Muscle of leg (tissue), 3 donors: ENCODE measurements at regions not wholly inside any gene's neighbourhood (a gene's known extent, or its start where the extent isn't known, plus 50 kb on each side); places are given as distances from the start of the nearest gene placed in this dataset.

Source experiments
- DNase-seq: peaks from one replicate; pipeline ENCODE4 v3.0.0; 2013
- H3K27ac ChIP-seq: one replicate; pipeline ENCODE4 v1.5.1; 2013; ENCODE audit warnings: mild to moderate bottlenecking, low read length, control low read depth
- H3K27me3 ChIP-seq: one replicate; pipeline ENCODE4 v1.6.1; 2013; ENCODE audit warnings: low read length; ENCODE audit not compliant: control insufficient read depth, insufficient read depth
- H3K36me3 ChIP-seq: one replicate; pipeline ENCODE4 v1.6.1; 2013; ENCODE audit warnings: low read length; ENCODE audit not compliant: control insufficient read depth, insufficient read depth
- H3K4me1 ChIP-seq: one replicate; pipeline ENCODE4 v1.6.1; 2013; ENCODE audit warnings: low read length; ENCODE audit not compliant: control insufficient read depth, insufficient read depth
- H3K4me3 ChIP-seq: one replicate; pipeline ENCODE4 v1.5.1; 2013; ENCODE audit warnings: low read length, control low read depth
- H3K9me3 ChIP-seq: replicated peaks from 2 replicates; pipeline ENCODE4 v1.6.1; 2013; ENCODE audit warnings: low read depth, low read length; ENCODE audit not compliant: control insufficient read depth
- WGBS: methylation state at CpG from one replicate; pipeline ENCODE4 v1.1.5; 2013; ENCODE audit warnings: missing lambda C conversion rate; ENCODE audit not compliant: insufficient coverage; 5-methylcytosine and 5-hydroxymethylcytosine counted together

GRCh38 chr2:67311536-67311935 is 85.6 kb upstream of the ETAA1 start:
- Histone ChIP-seq H3K36me3 (no peaks in the 10 kb centered on the region), H3K27me3 (no peaks in the 10 kb centered on the region), H3K27ac (no peak overlapping the region), H3K4me1 (no peaks in the 10 kb centered on the region), H3K9me3 (no peaks in the 10 kb centered on the region), H3K4me3 (no peak overlapping the region)
- WGBS: 80% methylated on average over 1 of the region's 2 CpGs
- no peak for DNase-seq

- Histone ChIP-seq H3K36me3 (no peaks in the 10 kb centered on the region), H3K27me3 (no peaks in the 10 kb centered on the region), H3K4me1 (no peaks in the 10 kb centered on the region), H3K27ac (no peak overlapping the region), H3K4me3 (no peak overlapping the region), H3K9me3 (no peaks in the 10 kb centered on the region)
- DNase-seq: no peak
- WGBS: no CpG with 5 or more reads among the region's 1 CpG
These were observed 84.3 kb upstream of the ETAA1 start for GRCh38 chr2:67312871-67313270.

DNA sequence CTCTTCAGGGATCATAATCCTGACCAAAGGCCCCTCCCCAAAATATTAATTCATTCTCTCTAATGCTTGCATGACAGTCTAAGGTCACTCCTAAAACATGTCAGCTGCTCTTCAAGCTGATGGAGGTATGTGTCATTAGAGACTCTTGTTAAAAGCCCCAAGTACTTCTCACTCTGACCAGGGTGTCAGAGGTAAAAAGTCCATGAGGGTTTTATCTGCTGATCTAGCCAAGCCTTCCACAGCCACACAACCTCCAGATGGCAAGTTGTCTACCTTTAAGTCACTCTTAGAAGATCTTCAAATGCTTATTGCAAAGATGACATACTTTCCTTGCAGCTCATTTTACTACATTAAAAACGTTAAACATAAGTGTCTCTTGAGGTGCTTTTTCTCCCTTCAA is 83.6 kb upstream of the ETAA1 start:
- Histone ChIP-seq H3K9me3 (no peaks in the 10 kb centered on the region), H3K27ac (no peak overlapping the region), H3K27me3 (no peaks in the 10 kb centered on the region), H3K36me3 (no peaks in the 10 kb centered on the region), H3K4me3 (no peak overlapping the region), H3K4me1 (no peaks in the 10 kb centered on the region)
- no peak for DNase-seq
- no CpG with 5 or more reads among the region's 1 CpG for WGBS

GRCh38 chr2:67318031-67318430 is 79.1 kb upstream of the ETAA1 start:
- no peaks in the 10 kb centered on the region for H3K9me3 ChIP-seq
- no peak overlapping the region for H3K27ac ChIP-seq
- DNase-seq: no peak
- 83% methylated on average over 1 of the region's 1 CpG for WGBS
- peaks cover 2% of the 10 kb centered on the region for H3K27me3 ChIP-seq
- no peaks in the 10 kb centered on the region for H3K36me3 ChIP-seq
- H3K4me1 ChIP-seq: no peaks in the 10 kb centered on the region
- no peak overlapping the region for H3K4me3 ChIP-seq

DNA sequence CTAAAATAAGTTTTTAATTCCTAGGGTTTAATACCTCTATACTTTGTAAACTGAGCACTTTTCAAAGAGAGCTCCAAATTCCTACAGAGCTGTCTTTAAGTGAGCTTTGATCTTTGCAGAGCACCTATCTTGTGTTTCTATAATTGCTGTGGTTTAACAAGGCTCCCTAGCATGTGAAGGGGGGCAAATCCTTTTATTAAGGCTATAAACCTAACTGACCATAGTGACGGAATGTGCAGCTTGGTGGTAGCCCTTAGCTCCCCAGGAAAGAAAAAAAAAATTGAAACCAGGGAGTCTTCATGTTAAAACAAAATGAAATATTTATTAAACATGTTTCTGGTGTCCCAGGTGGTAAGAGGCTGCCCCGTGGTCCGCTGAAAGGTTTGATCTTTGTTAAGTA is 78.6 kb upstream of the ETAA1 start:
- 32% methylated on average over 2 of the region's 3 CpGs for WGBS
- no peaks in the 10 kb centered on the region for H3K36me3 ChIP-seq
- DNase-seq: no peak

DNA sequence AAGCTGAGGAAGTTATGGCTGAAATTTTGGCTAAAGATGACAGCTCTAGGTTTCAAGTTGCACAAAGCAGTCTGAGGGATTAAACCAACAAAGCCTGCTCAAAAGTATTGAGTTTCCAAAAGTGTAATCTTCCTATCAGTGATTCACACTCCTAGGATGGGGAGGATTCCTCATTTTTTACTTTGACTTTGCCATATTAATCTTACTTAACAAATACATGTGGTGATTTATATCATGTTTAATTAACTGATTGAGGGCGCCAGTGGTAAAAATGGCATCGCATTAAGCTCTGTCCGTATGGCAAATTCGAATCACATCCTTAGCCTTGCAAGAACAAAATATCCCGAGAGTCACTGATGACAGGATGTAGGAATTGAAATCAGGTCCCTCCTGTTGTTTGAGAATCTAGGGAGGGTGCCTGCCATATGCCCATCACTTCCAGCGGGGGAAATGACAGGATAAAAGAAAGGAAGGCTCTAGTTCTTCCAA is 78.1 kb upstream of the ETAA1 start:
- no peaks in the 10 kb centered on the region for H3K9me3 ChIP-seq
- DNase-seq: no peak
- peaks cover 2% of the 10 kb centered on the region for H3K27me3 ChIP-seq
- H3K36me3 ChIP-seq: no peaks in the 10 kb centered on the region
- no peak overlapping the region for H3K27ac ChIP-seq
- 100% methylated on average over 1 of the region's 6 CpGs for whole genome bisulfite sequencing
- no peak overlapping the region for H3K4me3 ChIP-seq
- H3K4me1 ChIP-seq: no peaks in the 10 kb centered on the region

More for the DNA sequence above, 78.6 kb upstream of the ETAA1 start:
- Histone ChIP-seq H3K27me3 (peaks cover 2% of the 10 kb centered on the region), H3K27ac (no peak overlapping the region), H3K9me3 (no peaks in the 10 kb centered on the region), H3K4me1 (no peaks in the 10 kb centered on the region), H3K4me3 (no peak overlapping the region)

DNA sequence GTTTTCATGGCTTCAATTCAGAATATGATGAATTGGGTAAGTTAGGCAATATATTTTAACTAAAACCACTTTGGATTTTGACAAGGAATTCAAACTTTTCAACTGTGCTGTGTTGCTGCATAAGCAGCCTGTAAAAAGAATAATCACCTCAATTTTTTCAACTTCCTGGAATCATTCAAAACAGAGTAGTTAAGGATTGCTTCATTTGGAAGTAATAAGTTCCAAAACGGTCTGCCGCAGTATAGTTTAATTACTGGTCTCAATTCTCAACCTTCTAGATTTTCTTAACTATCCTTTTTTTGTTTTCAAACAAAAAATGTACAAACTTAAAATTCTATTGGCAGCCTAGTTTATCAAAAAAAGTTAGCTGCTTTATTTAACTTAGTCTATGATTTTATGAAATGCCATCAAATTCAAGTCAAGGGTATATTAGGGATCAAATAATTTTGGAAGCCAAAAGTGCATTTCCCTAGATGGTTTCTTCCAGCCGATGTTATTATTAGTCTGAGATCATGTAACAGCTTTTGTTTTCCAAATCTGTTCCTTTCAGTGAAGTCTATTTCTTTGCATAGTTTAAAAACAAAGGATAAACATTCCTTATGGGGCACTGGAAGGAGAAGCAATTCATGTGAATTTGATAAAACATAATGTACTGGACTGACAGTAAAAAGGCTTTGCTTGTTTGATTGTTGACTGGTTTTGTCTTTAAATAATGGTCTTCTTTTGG is 76.1 kb upstream of the ETAA1 start:
- no peaks in the 10 kb centered on the region for H3K36me3 ChIP-seq
- H3K27ac ChIP-seq: no peak overlapping the region

DNA sequence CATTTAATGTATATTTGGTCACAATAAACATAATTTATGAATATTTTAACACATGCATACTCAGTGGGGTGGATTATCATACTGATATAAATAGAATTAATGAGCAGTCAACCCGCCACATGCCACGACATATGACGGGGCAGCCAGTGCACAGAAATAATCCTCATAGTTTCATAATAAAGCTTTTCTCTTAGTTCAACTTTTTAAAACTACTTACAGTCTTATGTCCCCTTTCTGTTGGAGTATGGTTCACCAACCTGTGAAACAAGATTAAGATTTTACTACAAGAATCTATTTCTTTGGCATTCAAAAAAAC is 75.6 kb upstream of the ETAA1 start:
- no peaks in the 10 kb centered on the region for H3K9me3 ChIP-seq
- no CpG with 5 or more reads among the region's 3 CpGs for WGBS
- no peak for DNase-seq

More for the DNA sequence above, 76.1 kb upstream of the ETAA1 start:
- no CpG with 5 or more reads among the region's 3 CpGs for WGBS
- DNase-seq: peak; percentile 5
- Histone ChIP-seq H3K27me3 (peaks cover 2% of the 10 kb centered on the region), H3K9me3 (no peaks in the 10 kb centered on the region), H3K4me1 (no peaks in the 10 kb centered on the region), H3K4me3 (no peak overlapping the region)

GRCh38 chr2:67322353-67323001 is 74.7 kb upstream of the ETAA1 start:
- peaks cover 2% of the 10 kb centered on the region for H3K27me3 ChIP-seq
- no peak overlapping the region for H3K27ac ChIP-seq
- no peaks in the 10 kb centered on the region for H3K9me3 ChIP-seq
- H3K36me3 ChIP-seq: no peaks in the 10 kb centered on the region
- H3K4me1 ChIP-seq: no peaks in the 10 kb centered on the region
- 57% methylated on average over 3 of the region's 3 CpGs for WGBS
- H3K4me3 ChIP-seq: no peak overlapping the region
- DNase-seq: no peak

More for the DNA sequence above, 75.6 kb upstream of the ETAA1 start:
- Histone ChIP-seq H3K4me1 (no peaks in the 10 kb centered on the region), H3K27me3 (peaks cover 2% of the 10 kb centered on the region), H3K27ac (no peak overlapping the region), H3K4me3 (no peak overlapping the region), H3K36me3 (no peaks in the 10 kb centered on the region)

DNA sequence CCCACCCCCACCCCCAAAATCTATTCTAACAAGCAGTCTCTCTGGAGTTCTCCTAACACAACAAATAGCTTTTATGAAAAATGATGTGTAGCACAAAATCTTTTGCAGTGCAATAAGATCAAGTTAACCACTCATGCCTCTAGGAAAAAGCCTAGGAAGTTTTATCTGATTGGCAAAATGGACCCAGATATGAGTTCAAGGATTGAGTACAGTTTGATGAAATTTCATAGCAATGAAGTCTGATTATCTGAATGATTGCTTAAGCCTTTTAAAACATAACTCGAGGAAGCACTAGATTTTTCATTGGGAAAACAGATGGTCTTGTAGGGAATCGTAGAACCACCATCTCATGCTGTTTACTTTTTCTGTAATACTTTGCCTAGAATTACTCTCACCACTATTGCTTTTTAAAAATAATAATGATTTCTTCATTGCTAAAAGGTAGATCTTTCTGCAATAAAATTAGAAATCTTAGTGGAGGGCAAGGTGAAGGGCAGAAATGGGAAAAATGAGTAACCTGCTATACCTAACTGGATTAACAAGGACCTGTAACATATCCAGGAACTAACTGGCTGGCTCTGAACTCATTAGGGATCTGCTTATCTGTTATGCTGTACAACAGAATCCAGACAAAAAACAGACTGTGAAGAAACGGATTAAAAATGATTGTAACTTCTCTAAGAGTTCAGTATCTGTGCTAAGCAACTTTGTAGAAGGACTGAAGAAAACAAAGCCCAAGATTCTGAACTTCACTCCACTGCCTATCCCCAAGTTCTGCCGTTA is 73.7 kb upstream of the ETAA1 start:
- no peak for DNase-seq
- H3K9me3 ChIP-seq: no peaks in the 10 kb centered on the region
- H3K36me3 ChIP-seq: no peaks in the 10 kb centered on the region
- no CpG with 5 or more reads among the region's 4 CpGs for WGBS
- peaks cover 2% of the 10 kb centered on the region for H3K27me3 ChIP-seq
- no peak overlapping the region for H3K4me3 ChIP-seq
- H3K27ac ChIP-seq: no peak overlapping the region
- H3K4me1 ChIP-seq: no peaks in the 10 kb centered on the region
